SK-N-SH treated with all-trans-retinoic acid at 6 μM for 48 hours (cell line): ENCODE measurements at regions not wholly inside any gene's neighbourhood (a gene's known extent, or its start where the extent isn't known, plus 50 kb on each side); places are given as distances from the start of the nearest gene placed in this dataset.

Experiments used
- CREB5 ChIP-seq: fragments of 250-450 bp; sonication (Bioruptor Pico); IDR thresholded peaks from 2 replicates; pipeline ENCODE4 v1.5.1; 2020; ENCODE audit warnings: low read depth, mild to moderate bottlenecking, moderate library complexity
- GLIS3 ChIP-seq: fragments of 250-450 bp; sonication (Bioruptor Pico); IDR thresholded peaks from 2 replicates; pipeline ENCODE4 v1.5.0; 2020; ENCODE audit warnings: mild to moderate bottlenecking, moderate library complexity
- ISL1 ChIP-seq: fragments of 250-450 bp; sonication (Bioruptor Pico); IDR thresholded peaks from 2 replicates; pipeline ENCODE4 v2.1.2; 2022; ENCODE audit warnings: mild to moderate bottlenecking, moderate library complexity
- PATZ1 ChIP-seq: fragments of 250-450 bp; sonication (Bioruptor Pico); IDR thresholded peaks from 2 replicates; pipeline ENCODE4 v1.8.0; 2020; ENCODE audit warnings: mild to moderate bottlenecking, moderate library complexity, borderline replicate concordance
- SNAI2 ChIP-seq: fragments of 250-450 bp; sonication (Bioruptor Pico); IDR thresholded peaks from 2 replicates; pipeline ENCODE4 v1.5.0; 2020; ENCODE audit warnings: mild to moderate bottlenecking, moderate library complexity
- TCF4 ChIP-seq: fragments of 250-450 bp; sonication (Bioruptor Pico); IDR thresholded peaks from 2 replicates; pipeline ENCODE4 v1.8.0; 2021; ENCODE audit warnings: mild to moderate bottlenecking, moderate library complexity, borderline replicate concordance
- ZFP30 ChIP-seq: fragments of 450-650 bp; formaldehyde crosslinking; IDR thresholded peaks from 2 replicates; pipeline ENCODE4 v1.5.0; 2022; ENCODE audit warnings: mild to moderate bottlenecking, moderate library complexity
- ZNF70 ChIP-seq: fragments of 450-650 bp; formaldehyde crosslinking; IDR thresholded peaks from 2 replicates; pipeline ENCODE4 v1.5.0; 2020; ENCODE audit warnings: mild to moderate bottlenecking, moderate library complexity

- TF ChIP-seq ZNF70 (CRISPR knock-in tag): no peak
- no peak for TF ChIP-seq TCF4
- TF ChIP-seq SNAI2: no peak
- TF ChIP-seq PATZ1 (CRISPR knock-in tag): no peak
- TF ChIP-seq GLIS3 (CRISPR knock-in tag): no peak
- no peak for TF ChIP-seq ZFP30 (CRISPR knock-in tag)
- no peak for TF ChIP-seq ISL1 (CRISPR knock-in tag)
- no peak for TF ChIP-seq CREB5 (CRISPR knock-in tag)
These were observed 431.8 kb upstream of the SGCG start for GRCh38 chr13:22748866-22749577.
